Testis (tissue), 2 donors: ENCODE measurements at regions not wholly inside any gene's neighbourhood (a gene's known extent, or its start where the extent isn't known, plus 50 kb on each side); places are given as distances from the start of the nearest gene placed in this dataset.

Experiments used
- DNase-seq: peaks from one replicate; pipeline ENCODE4 v3.0.0-alpha.2; 2019
- H3K27ac ChIP-seq, 2 donors: fragments of 200-600 bp; sonication (generic); one replicate each; pipeline ENCODE4 v1.5.1; 2019
- H3K27me3 ChIP-seq: fragments of 200-600 bp; sonication (generic); one replicate; pipeline ENCODE4 v1.5.1; 2019
- H3K36me3 ChIP-seq: fragments of 200-600 bp; sonication (generic); one replicate; pipeline ENCODE4 v1.5.1; 2017; ENCODE audit warnings: low read depth; ENCODE audit errors: missing control alignments
- H3K4me1 ChIP-seq: fragments of 200-600 bp; sonication (generic); one replicate; pipeline ENCODE4 v1.5.1; 2019
- H3K4me3 ChIP-seq, 2 donors: fragments of 200-600 bp; sonication (generic); one replicate each; pipeline ENCODE4 v1.5.1; 2017 to 2019
- H3K9me3 ChIP-seq: fragments of 200-600 bp; sonication (generic); one replicate; pipeline ENCODE4 v1.5.1; 2017
- CTCF ChIP-seq, 3 experiments: fragments of 450-650 bp in 2 of 3; fragments of 200-600 bp in 1 of 3; sonication (generic) in 1 of 3; IDR thresholded peaks; one replicate each; pipeline ENCODE4 v1.5.1; 2016 to 2019; ENCODE audit warnings: antibody characterized with exemption in 3 of 3, mild to moderate bottlenecking in 2 of 3, moderate library complexity in 1 of 3
- POLR2A ChIP-seq: fragments of 450-650 bp; IDR thresholded peaks from one replicate; pipeline ENCODE4 v1.6.1; 2017; ENCODE audit warnings: antibody characterized with exemption, mild to moderate bottlenecking, moderate library complexity
- WGBS, 2 donors: methylation state at CpG; one replicate each; pipeline ENCODE4 v1.1.5; 2018; 5-methylcytosine and 5-hydroxymethylcytosine counted together
- intact Hi-C: fragments of 100-400 bp; cut with DNase I; formaldehyde crosslinking; loops from one replicate; pipeline ENCODE4 v1.15.1; 2023; ENCODE audit warnings: low total_unique reads

GRCh38 chr2:67854798-67855197, 208.0 kb downstream of the C1D start:
- no peak overlapping the region for H3K4me3 ChIP-seq
- intact Hi-C loops: no loop called here
- 73 to 86% methylated on average over 1 of the region's 1 CpG for WGBS, 2 donors

GRCh38 chr2:67856866-67857265, 205.9 kb downstream of the C1D start:
- no peak overlapping the region for H3K27ac ChIP-seq
- intact Hi-C loops: no loop called here

More at GRCh38 chr2:67854798-67855197, 208.0 kb downstream of the C1D start:
- no peaks in the 10 kb centered on the region for H3K36me3 ChIP-seq
- H3K9me3 ChIP-seq: no peaks in the 10 kb centered on the region
- no peak for DNase-seq
- H3K27ac ChIP-seq: no peak overlapping the region
- no peak for TF ChIP-seq CTCF (IDR thresholded peaks at IDR 0.05)
- TF ChIP-seq POLR2A: no peak
- H3K27me3 ChIP-seq: no peaks in the 10 kb centered on the region
- H3K4me1 ChIP-seq: no peaks in the 10 kb centered on the region

GRCh38 chr2:67857836-67858235, 205.0 kb downstream of the C1D start:
- H3K27ac ChIP-seq: no peak overlapping the region
- DNase-seq: no peak
- H3K9me3 ChIP-seq: no peaks in the 10 kb centered on the region
- no peak for TF ChIP-seq POLR2A
- no peak for TF ChIP-seq CTCF (IDR thresholded peaks at IDR 0.05)
- intact Hi-C loops: no loop called here
- no peaks in the 10 kb centered on the region for H3K36me3 ChIP-seq
- WGBS, 2 donors: 85 to 86% methylated on average over 4 of the region's 4 CpGs
- H3K4me3 ChIP-seq: no peak overlapping the region
- H3K4me1 ChIP-seq: no peaks in the 10 kb centered on the region
- no peaks in the 10 kb centered on the region for H3K27me3 ChIP-seq

More at GRCh38 chr2:67856866-67857265, 205.9 kb downstream of the C1D start:
- TF ChIP-seq POLR2A (no peak), CTCF (IDR thresholded peaks at IDR 0.05) (no peak)
- Histone ChIP-seq H3K27me3 (no peaks in the 10 kb centered on the region), H3K36me3 (no peaks in the 10 kb centered on the region), H3K9me3 (no peaks in the 10 kb centered on the region), H3K4me1 (no peaks in the 10 kb centered on the region), H3K4me3 (no peak overlapping the region)
- WGBS, 2 donors: 61 to 65% methylated on average over 3 of the region's 3 CpGs
- no peak for DNase-seq

GRCh38 chr2:67858886-67859285, 203.9 kb downstream of the C1D start:
- WGBS, 2 donors: 90 to 96% methylated on average over 3 of the region's 3 CpGs
- H3K27ac ChIP-seq: no peak overlapping the region
- TF ChIP-seq POLR2A (no peak), CTCF (IDR thresholded peaks at IDR 0.05) (no peak)
- H3K9me3 ChIP-seq: no peaks in the 10 kb centered on the region
- no peak for DNase-seq
- H3K27me3 ChIP-seq: no peaks in the 10 kb centered on the region
- no peak overlapping the region for H3K4me3 ChIP-seq
- no peaks in the 10 kb centered on the region for H3K36me3 ChIP-seq
- H3K4me1 ChIP-seq: no peaks in the 10 kb centered on the region
- intact Hi-C loops: no loop called here

- no peaks in the 10 kb centered on the region for H3K36me3 ChIP-seq
- 62 to 78% methylated on average over 3 of the region's 3 CpGs for WGBS, 2 donors
- no peaks in the 10 kb centered on the region for H3K9me3 ChIP-seq
- intact Hi-C loops: no loop called here
- H3K4me3 ChIP-seq: no peak overlapping the region
- H3K4me1 ChIP-seq: no peaks in the 10 kb centered on the region
- no peak for DNase-seq
- no peak overlapping the region for H3K27ac ChIP-seq
- H3K27me3 ChIP-seq: no peaks in the 10 kb centered on the region
- no peak for TF ChIP-seq CTCF (IDR thresholded peaks at IDR 0.05)
- TF ChIP-seq POLR2A: no peak
These were observed 196.9 kb downstream of the C1D start for GRCh38 chr2:67865917-67866316.
